Mucosa of descending colon (tissue), 3 donors: ENCODE measurements at regions not wholly inside any gene's neighbourhood (a gene's known extent, or its start where the extent isn't known, plus 50 kb on each side); places are given as distances from the start of the nearest gene placed in this dataset.

ENCODE experiments used
- ATAC-seq: fragments of 200-7000 bp; cut with Tn5 transposase; one replicate; pipeline ENCODE4 v1.9.1; 2020; ENCODE audit warnings: mild to moderate bottlenecking, moderate library complexity
- DNase-seq, 3 donors: peaks; one replicate each; pipeline ENCODE4 v3.0.0-alpha.2; 2020
- H3K36me3 ChIP-seq: fragments of 200-600 bp; one replicate; pipeline ENCODE4 v1.8.0; 2021; ENCODE audit warnings: low read depth, mild to moderate bottlenecking
- H3K4me1 ChIP-seq: fragments of 200-600 bp; one replicate; pipeline ENCODE4 v1.8.0; 2021; ENCODE audit warnings: low read depth, mild to moderate bottlenecking
- H3K4me3 ChIP-seq: fragments of 200-600 bp; one replicate; pipeline ENCODE4 v1.8.0; 2021; ENCODE audit warnings: mild to moderate bottlenecking
- H3K9me3 ChIP-seq: fragments of 200-600 bp; one replicate; pipeline ENCODE4 v1.8.0; 2021; ENCODE audit warnings: mild to moderate bottlenecking
- CTCF ChIP-seq: fragments of 200-600 bp; IDR thresholded peaks from one replicate; pipeline ENCODE4 v1.8.0; 2022; ENCODE audit warnings: antibody characterized with exemption, mild to moderate bottlenecking
- intact Hi-C, 2 donors: fragments of 100-400 bp; cut with DNase I in 1 of 2; cut with micrococcal nuclease in 1 of 2; formaldehyde crosslinking; loops; one replicate each; pipeline versions ENCODE4 v1.11.0 to v1.11.1; 2022; cut with DNase I, micrococcal nuclease
- donor health status: DM: no; HTN: no; CAD: no; lungs with moderate emphysema.
- donor health status: DM: no; HTN: no; CAD: no.
- donor health status: DM: no; HTN: yes; CAD: no.

- Histone ChIP-seq H3K4me3 (no peak overlapping the region), H3K9me3 (no peaks in the 10 kb centered on the region), H3K36me3 (no peaks in the 10 kb centered on the region), H3K4me1 (no peaks in the 10 kb centered on the region)
- DNase-seq (peak in 1 of 3 donors; percentile 10), ATAC-seq (no peak)
- intact Hi-C loops, result no loop called here
- no peak for TF ChIP-seq CTCF
Observed at GRCh38 chr2:128405981-128406613, 87.4 kb upstream of the HS6ST1 start.

GRCh38 chr2:128406736-128407554 lies 88.3 kb upstream of the HS6ST1 start:
- no peaks in the 10 kb centered on the region for H3K9me3 ChIP-seq
- H3K4me3 ChIP-seq, result no peak overlapping the region
- DNase-seq, result peak in 1 of 3 donors; percentile 27
- intact Hi-C loops, result no loop called here
- no peaks in the 10 kb centered on the region for H3K36me3 ChIP-seq
- no peaks in the 10 kb centered on the region for H3K4me1 ChIP-seq
- ATAC-seq, result no peak
- no peak for TF ChIP-seq CTCF

GRCh38 chr2:128408349-128409305 lies 90.0 kb upstream of the HS6ST1 start:
- ATAC-seq, result no peak
- TF ChIP-seq CTCF, result no peak

GRCh38 chr2:128409326-128410034 lies 90.8 kb upstream of the HS6ST1 start:
- TF ChIP-seq CTCF, result no peak
- DNase-seq, result peak in 1 of 3 donors; percentile 13
- no peaks in the 10 kb centered on the region for H3K36me3 ChIP-seq
- no peaks in the 10 kb centered on the region for H3K4me1 ChIP-seq
- no peak overlapping the region for H3K4me3 ChIP-seq
- intact Hi-C loops, result no loop called here
- H3K9me3 ChIP-seq, result no peaks in the 10 kb centered on the region
- ATAC-seq, result no peak

More at GRCh38 chr2:128408349-128409305, 90.0 kb upstream of the HS6ST1 start:
- intact Hi-C loops, result no loop called here
- DNase-seq, result peak in 1 of 3 donors; percentile 51
- Histone ChIP-seq H3K4me3 (no peak overlapping the region), H3K4me1 (no peaks in the 10 kb centered on the region), H3K36me3 (no peaks in the 10 kb centered on the region), H3K9me3 (no peaks in the 10 kb centered on the region)
